ENCODE measurements at regions not wholly inside any gene's neighbourhood (a gene's known extent, or its start where the extent isn't known, plus 50 kb on each side); places are given as distances from the start of the nearest gene placed in this dataset.

- no peak for TF ChIP-seq CTCF (optimal IDR thresholded peaks at IDR 0.05 in 1 of 3, IDR thresholded peaks at IDR 0.05 in 1 of 3, conservative IDR thresholded peaks at IDR 0.05 in 1 of 3; ENCODE audit: extremely low read depth in 1 of 3, insufficient read depth in 2 of 3, low read length in 3 of 3)
- TF ChIP-seq EZH2 (IDR thresholded peaks at IDR 0.05; ENCODE audit: low read length), result no peak
Observed at GRCh38 chr6:163709693-163710092, 295.2 kb downstream of the QKI start.

All from keratinocyte (primary cell).